IMR-90 (cell line): ENCODE measurements at regions not wholly inside any gene's neighbourhood (a gene's known extent, or its start where the extent isn't known, plus 50 kb on each side); places are given as distances from the start of the nearest gene placed in this dataset.

Source experiments
- ATAC-seq: fragments of 200-7000 bp; cut with Tn5 transposase; 2 replicates; pipeline ENCODE4 v1.9.1; 2020; ENCODE audit warnings: low read depth, mild to moderate bottlenecking, moderate library complexity
- BruUV-seq: library from RNA; stranded (reverse); fragments of 400-500 nt; replicated peaks from 2 replicates; lab custom pipeline; 2021; lab: Mats Ljungman, UMichigan
- CTCF ChIA-PET: fragments of 300-600 bp; formaldehyde crosslinking; extraction: SDS; loops from one replicate; lab custom pipeline; 2021; ENCODE audit warnings: antibody characterized with exemption; lab: Yijun Ruan, JAX
- POLR2A ChIA-PET: fragments of 300-600 bp; sonication (Branson Sonifier 250); formaldehyde crosslinking; loops from one replicate; lab custom pipeline; 2022; ENCODE audit warnings: antibody characterized with exemption; ENCODE audit not compliant: unreplicated experiment; lab: Charles Lee
- DNase-seq: peaks from one replicate; pipeline ENCODE4 v3.0.0; 2013
- H2AFZ ChIP-seq: replicated peaks from 2 replicates; pipeline ENCODE3; 2013; ENCODE audit warnings: low read length, mild to moderate bottlenecking; ENCODE audit not compliant: poor library complexity
- H2AK5ac ChIP-seq: 2 replicates; pipeline ENCODE4 v1.6.1; 2013; ENCODE audit warnings: low read depth, low read length, inconsistent platforms
- H2AK9ac ChIP-seq: replicated peaks from 2 replicates; pipeline ENCODE3; 2013; ENCODE audit warnings: mild to moderate bottlenecking, low read depth, low read length, moderate library complexity; ENCODE audit not compliant: poor library complexity
- H2BK120ac ChIP-seq: 2 replicates; pipeline ENCODE4 v1.6.1; 2013; ENCODE audit warnings: low read depth, low read length, inconsistent platforms
- H2BK15ac ChIP-seq: 3 replicates; pipeline ENCODE4 v1.6.1; 2013; ENCODE audit warnings: low read depth, low read length, inconsistent platforms
- H2BK20ac ChIP-seq: 2 replicates; pipeline ENCODE4 v1.6.1; 2013; ENCODE audit warnings: low read depth, mild to moderate bottlenecking, inconsistent platforms, low read length, moderate library complexity
- H2BK5ac ChIP-seq: 2 replicates; pipeline ENCODE4 v1.6.1; 2013; ENCODE audit warnings: mild to moderate bottlenecking, low read depth, low read length, inconsistent platforms; ENCODE audit not compliant: poor library complexity, severe bottlenecking
- H3K14ac ChIP-seq: replicated peaks from 2 replicates; pipeline ENCODE4 v1.6.1; 2013; ENCODE audit warnings: low read depth, low read length, inconsistent platforms
- H3K18ac ChIP-seq: 2 replicates; pipeline ENCODE4 v1.6.1; 2013; ENCODE audit warnings: low read depth, low read length, control low read depth
- H3K23ac ChIP-seq: 2 replicates; pipeline ENCODE4 v1.6.1; 2013; ENCODE audit warnings: low read depth, low read length, inconsistent platforms
- H3K27ac ChIP-seq: 2 replicates; pipeline ENCODE4 v1.5.1; 2013; ENCODE audit warnings: mild to moderate bottlenecking, control low read depth, low read length; ENCODE audit not compliant: insufficient read depth
- H3K27me3 ChIP-seq: 2 replicates; pipeline ENCODE4 v1.6.1; 2013; ENCODE audit warnings: low read length; ENCODE audit not compliant: control insufficient read depth, insufficient read depth
- H3K36me3 ChIP-seq: 2 replicates; pipeline ENCODE4 v1.6.1; 2013; ENCODE audit warnings: low read length, mixed read lengths; ENCODE audit not compliant: control insufficient read depth, insufficient read depth
- H3K4ac ChIP-seq: 2 replicates; pipeline ENCODE4 v1.6.1; 2013; ENCODE audit warnings: low read depth, low read length, inconsistent platforms
- H3K4me1 ChIP-seq: 2 replicates; pipeline ENCODE4 v1.6.1; 2013; ENCODE audit warnings: low read length, mixed read lengths; ENCODE audit not compliant: control insufficient read depth, insufficient read depth
- H3K4me2 ChIP-seq: 2 replicates; pipeline ENCODE4 v1.6.1; 2013; ENCODE audit warnings: low read depth, mild to moderate bottlenecking, control low read depth, low read length, moderate library complexity
- H3K4me3 ChIP-seq: 2 replicates; pipeline ENCODE4 v1.5.1; 2013; ENCODE audit warnings: low read depth, mild to moderate bottlenecking, control low read depth, low read length, moderate library complexity; ENCODE audit not compliant: insufficient read depth
- H3K56ac ChIP-seq: 2 replicates; pipeline ENCODE4 v1.6.1; 2013; ENCODE audit warnings: low read length, inconsistent platforms; ENCODE audit not compliant: insufficient read depth; ENCODE audit errors: extremely low read depth
- H3K79me1 ChIP-seq, 2 experiments: 2 replicates each; pipeline ENCODE4 v1.6.1; 2013; ENCODE audit warnings: low read length in 2 of 2, inconsistent platforms in 1 of 2, low read depth in 1 of 2
- H3K9ac ChIP-seq: 2 replicates; pipeline ENCODE4 v1.6.1; 2013; ENCODE audit warnings: low read depth, low read length, control low read depth
- H3K9me1 ChIP-seq: 2 replicates; pipeline ENCODE4 v1.6.1; 2013; ENCODE audit warnings: low read length, inconsistent platforms; ENCODE audit not compliant: insufficient read depth
- H3K9me3 ChIP-seq: 2 replicates; pipeline ENCODE4 v1.6.1; 2013; ENCODE audit warnings: low read length; ENCODE audit not compliant: control insufficient read depth, insufficient read depth
- H4K20me1 ChIP-seq: 2 replicates; pipeline ENCODE4 v1.6.1; 2013; ENCODE audit warnings: low read length, inconsistent platforms; ENCODE audit not compliant: insufficient read depth
- H4K5ac ChIP-seq: 2 replicates; pipeline ENCODE4 v1.6.1; 2013; ENCODE audit warnings: mild to moderate bottlenecking, low read depth, low read length, control low read depth
- H4K8ac ChIP-seq, 2 experiments: 2 replicates each; pipeline ENCODE4 v1.6.1; 2013; ENCODE audit warnings: low read depth in 2 of 2, low read length in 2 of 2, control low read depth in 1 of 2, inconsistent platforms in 1 of 2
- H4K91ac ChIP-seq: 2 replicates; pipeline ENCODE4 v1.6.1; 2013; ENCODE audit warnings: low read depth, low read length, inconsistent platforms; ENCODE audit not compliant: insufficient read depth
- BHLHE40 ChIP-seq: fragments of 150-350 bp; IDR thresholded peaks from 2 replicates; pipeline ENCODE4 v1.6.1; 2016; ENCODE audit warnings: mild to moderate bottlenecking, low read depth, low read length
- CEBPB ChIP-seq: IDR thresholded peaks from 2 replicates; pipeline ENCODE4 v1.6.1; 2012; ENCODE audit warnings: low read depth, low read length, improper control_type of control experiment
- CHD1 ChIP-seq: IDR thresholded peaks from 2 replicates; pipeline ENCODE4 v1.6.1; 2012; ENCODE audit warnings: low read depth, low read length, improper control_type of control experiment
- FOS ChIP-seq: fragments of 150-350 bp; IDR thresholded peaks from 2 replicates; pipeline ENCODE4 v1.6.1; 2016; ENCODE audit warnings: low read depth, low read length
- MAFK ChIP-seq: IDR thresholded peaks from 2 replicates; pipeline ENCODE4 v1.6.1; 2012; ENCODE audit warnings: low read depth, low read length, improper control_type of control experiment
- MAZ ChIP-seq: IDR thresholded peaks from 2 replicates; pipeline ENCODE4 v1.6.1; 2012; ENCODE audit warnings: low read depth, mild to moderate bottlenecking, low read length, improper control_type of control experiment, moderate library complexity, borderline replicate concordance
- MXI1 ChIP-seq: IDR thresholded peaks from 2 replicates; pipeline ENCODE4 v1.6.1; 2012; ENCODE audit warnings: low read depth, mild to moderate bottlenecking, low read length, moderate library complexity, borderline replicate concordance
- NFE2L2 ChIP-seq: fragments of 150-350 bp; IDR thresholded peaks from 2 replicates; pipeline ENCODE4 v1.6.1; 2016; ENCODE audit warnings: low read depth, mild to moderate bottlenecking, low read length
- POLR2A ChIP-seq: IDR thresholded peaks from 2 replicates; pipeline ENCODE4 v1.6.1; 2012; ENCODE audit warnings: mild to moderate bottlenecking, low read depth, low read length
- RAD21 ChIP-seq: IDR thresholded peaks from 2 replicates; pipeline ENCODE4 v1.6.1; 2012; ENCODE audit warnings: low read length, improper control_type of control experiment
- RCOR1 ChIP-seq: IDR thresholded peaks from 2 replicates; pipeline ENCODE4 v1.6.1; 2012; ENCODE audit warnings: mild to moderate bottlenecking, low read length, improper control_type of control experiment; ENCODE audit not compliant: insufficient replicate concordance
- RFX5 ChIP-seq: IDR thresholded peaks from 2 replicates; pipeline ENCODE4 v1.8.0; 2012; ENCODE audit warnings: low read depth, mild to moderate bottlenecking, low read length, moderate library complexity
- SMC3 ChIP-seq: fragments of 150-350 bp; IDR thresholded peaks from 2 replicates; pipeline ENCODE4 v1.6.1; 2016; ENCODE audit warnings: low read depth, mild to moderate bottlenecking, antibody characterized with exemption, low read length, moderate library complexity
- WGBS, 2 experiments: methylation state at CpG; one replicate each; pipeline versions ENCODE4 v1.1.5 to v1.1.7; 2013; ENCODE audit warnings: missing lambda C conversion rate in 2 of 2; ENCODE audit not compliant: insufficient read length in 1 of 2; ENCODE audit errors: extremely low coverage in 2 of 2; 5-methylcytosine and 5-hydroxymethylcytosine counted together
- dilution Hi-C: fragments of 300-500 bp; cut with HindIII; formaldehyde crosslinking; loops from one replicate; pipeline ENCODE4 v1.14.3; 2018; ENCODE audit warnings: low sequenced_read_pairs; ENCODE audit not compliant: unreplicated experiment
- in situ Hi-C: fragments of 300-500 bp; cut with MboI; formaldehyde crosslinking; loops from 3 replicates; pipeline ENCODE4 v1.14.3; 2019; ENCODE audit warnings: low sequenced_read_pairs, inconsistent platforms, mixed read lengths
- intact Hi-C: fragments of 100-400 bp; cut with micrococcal nuclease; formaldehyde crosslinking; loops from 2 replicates; pipeline ENCODE4 v1.10.0; 2022
- TF ChIP-seq, protein P1 (sequence below): conservative IDR thresholded peaks from 2 replicates; pipeline ENCODE4 v1.5.1; 2012; ENCODE audit warnings: mild to moderate bottlenecking, low read depth, low read length, improper control_type of control experiment
- TF ChIP-seq, protein P2 (sequence below): fragments of 150-350 bp; IDR thresholded peaks from 2 replicates; pipeline ENCODE4 v1.6.1; 2017; ENCODE audit warnings: mild to moderate bottlenecking, antibody characterized with exemption, low read length, low read depth
- TF ChIP-seq, protein P3 (sequence below): fragments of 150-350 bp; IDR thresholded peaks from 2 replicates; pipeline ENCODE4 v1.6.1; 2016; ENCODE audit warnings: low read depth, mild to moderate bottlenecking, low read length, moderate library complexity, borderline replicate concordance

DNA sequence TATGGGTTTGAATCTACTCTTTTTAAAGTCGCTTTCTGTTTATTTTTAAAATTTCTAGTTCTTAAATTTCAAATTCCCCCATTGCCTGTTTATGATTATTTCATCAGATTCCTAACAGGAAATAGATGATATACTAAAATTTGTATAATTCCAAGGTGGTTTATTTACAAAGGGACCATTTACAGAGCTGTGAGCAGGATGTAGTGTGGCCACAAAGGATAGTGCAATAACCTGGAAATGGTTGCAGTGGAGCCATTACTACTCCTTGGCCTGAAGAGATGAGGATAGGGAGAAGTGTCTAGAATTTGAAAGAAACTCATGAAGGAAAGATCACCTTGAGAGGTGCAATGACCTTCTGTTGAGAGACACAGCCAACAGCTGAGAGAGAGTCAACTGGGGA is 58.5 kb upstream of the AP4E1 start:
- H3K4me2 ChIP-seq, result no peak overlapping the region

More for the DNA sequence above, 58.5 kb upstream of the AP4E1 start:
- H3K27ac ChIP-seq, result no peak overlapping the region
- ATAC-seq (no peak), DNase-seq (no peak)
- H2BK120ac ChIP-seq, result no peak overlapping the region
- no peak for TF ChIP-seq RFX5
- TF ChIP-seq, protein P1, sequence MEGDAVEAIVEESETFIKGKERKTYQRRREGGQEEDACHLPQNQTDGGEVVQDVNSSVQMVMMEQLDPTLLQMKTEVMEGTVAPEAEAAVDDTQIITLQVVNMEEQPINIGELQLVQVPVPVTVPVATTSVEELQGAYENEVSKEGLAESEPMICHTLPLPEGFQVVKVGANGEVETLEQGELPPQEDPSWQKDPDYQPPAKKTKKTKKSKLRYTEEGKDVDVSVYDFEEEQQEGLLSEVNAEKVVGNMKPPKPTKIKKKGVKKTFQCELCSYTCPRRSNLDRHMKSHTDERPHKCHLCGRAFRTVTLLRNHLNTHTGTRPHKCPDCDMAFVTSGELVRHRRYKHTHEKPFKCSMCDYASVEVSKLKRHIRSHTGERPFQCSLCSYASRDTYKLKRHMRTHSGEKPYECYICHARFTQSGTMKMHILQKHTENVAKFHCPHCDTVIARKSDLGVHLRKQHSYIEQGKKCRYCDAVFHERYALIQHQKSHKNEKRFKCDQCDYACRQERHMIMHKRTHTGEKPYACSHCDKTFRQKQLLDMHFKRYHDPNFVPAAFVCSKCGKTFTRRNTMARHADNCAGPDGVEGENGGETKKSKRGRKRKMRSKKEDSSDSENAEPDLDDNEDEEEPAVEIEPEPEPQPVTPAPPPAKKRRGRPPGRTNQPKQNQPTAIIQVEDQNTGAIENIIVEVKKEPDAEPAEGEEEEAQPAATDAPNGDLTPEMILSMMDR, result no peak
- no peak for TF ChIP-seq BHLHE40
- TF ChIP-seq CEBPB, result no peak
- no peak for TF ChIP-seq RAD21
- no peak for TF ChIP-seq POLR2A
- no peak for TF ChIP-seq MAFK
- no peak for TF ChIP-seq SMC3
- no peak for TF ChIP-seq MXI1
- TF ChIP-seq CHD1, result no peak
- TF ChIP-seq RCOR1, result no peak
- no peak for TF ChIP-seq FOS
- TF ChIP-seq MAZ, result no peak
- TF ChIP-seq, protein P2, sequence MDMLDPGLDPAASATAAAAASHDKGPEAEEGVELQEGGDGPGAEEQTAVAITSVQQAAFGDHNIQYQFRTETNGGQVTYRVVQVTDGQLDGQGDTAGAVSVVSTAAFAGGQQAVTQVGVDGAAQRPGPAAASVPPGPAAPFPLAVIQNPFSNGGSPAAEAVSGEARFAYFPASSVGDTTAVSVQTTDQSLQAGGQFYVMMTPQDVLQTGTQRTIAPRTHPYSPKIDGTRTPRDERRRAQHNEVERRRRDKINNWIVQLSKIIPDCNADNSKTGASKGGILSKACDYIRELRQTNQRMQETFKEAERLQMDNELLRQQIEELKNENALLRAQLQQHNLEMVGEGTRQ, result no peak
- TF ChIP-seq NFE2L2, result no peak
- TF ChIP-seq, protein P3, sequence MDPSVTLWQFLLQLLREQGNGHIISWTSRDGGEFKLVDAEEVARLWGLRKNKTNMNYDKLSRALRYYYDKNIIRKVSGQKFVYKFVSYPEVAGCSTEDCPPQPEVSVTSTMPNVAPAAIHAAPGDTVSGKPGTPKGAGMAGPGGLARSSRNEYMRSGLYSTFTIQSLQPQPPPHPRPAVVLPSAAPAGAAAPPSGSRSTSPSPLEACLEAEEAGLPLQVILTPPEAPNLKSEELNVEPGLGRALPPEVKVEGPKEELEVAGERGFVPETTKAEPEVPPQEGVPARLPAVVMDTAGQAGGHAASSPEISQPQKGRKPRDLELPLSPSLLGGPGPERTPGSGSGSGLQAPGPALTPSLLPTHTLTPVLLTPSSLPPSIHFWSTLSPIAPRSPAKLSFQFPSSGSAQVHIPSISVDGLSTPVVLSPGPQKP, result no peak
- H4K20me1 ChIP-seq, result no peaks in the 10 kb centered on the region
- H2BK20ac ChIP-seq, result no peak overlapping the region
- no peak overlapping the region for H2AK5ac ChIP-seq
- no peak overlapping the region for H2AK9ac ChIP-seq
- BruUV-seq, result no TSS peak
- WGBS, 2 experiments, result no CpG with 5 or more reads among the region's 1 CpG
- dilution Hi-C loops, result no loop called here
- H3K36me3 ChIP-seq, result no peaks in the 10 kb centered on the region
- H3K4me3 ChIP-seq, result no peak overlapping the region
- H3K18ac ChIP-seq, result no peak overlapping the region
- in situ Hi-C loops, result no loop called here
- ChIA-PET CTCF (no interaction called here), POLR2A (interaction anchor here (0.7 kb wide), 1 partner anchor 63 kb away, joined by 5 read pairs; no protein-coding TSS in a partner anchor)
- H2BK5ac ChIP-seq, result no peak overlapping the region
- H3K23ac ChIP-seq, result no peak overlapping the region
- H2BK15ac ChIP-seq, result no peak overlapping the region
- H3K4me1 ChIP-seq, result no peaks in the 10 kb centered on the region
- no peak overlapping the region for H3K56ac ChIP-seq
- H3K79me1 ChIP-seq, result no peaks in the 10 kb centered on the region
- no peak overlapping the region for H4K91ac ChIP-seq
- no peak overlapping the region for H3K9ac ChIP-seq
- H3K4ac ChIP-seq, result no peak overlapping the region
- H3K27me3 ChIP-seq, result no peaks in the 10 kb centered on the region; the same call in 1 of the 2 replicates
- H4K5ac ChIP-seq, result no peak overlapping the region
- H4K8ac ChIP-seq, result no peak overlapping the region
- intact Hi-C loops, result no loop called here
- H3K9me3 ChIP-seq, result no peaks in the 10 kb centered on the region
- H3K14ac ChIP-seq, result no peak overlapping the region
- H3K9me1 ChIP-seq, result no peaks in the 10 kb centered on the region
- no peak overlapping the region for H2AFZ ChIP-seq
